Vagina (tissue), 2 donors: ENCODE measurements at regions not wholly inside any gene's neighbourhood (a gene's known extent, or its start where the extent isn't known, plus 50 kb on each side); places are given as distances from the start of the nearest gene placed in this dataset.

Experiments used
- DNase-seq, 2 donors: peaks; one replicate each; pipeline ENCODE4 v3.0.0-alpha.2; 2017; ENCODE audit errors: extremely low spot score in 2 of 2
- H3K27ac ChIP-seq: fragments of 200-600 bp; sonication (generic); one replicate; pipeline ENCODE4 v1.5.1; 2019
- H3K27me3 ChIP-seq: fragments of 200-600 bp; sonication (generic); one replicate; pipeline ENCODE4 v1.5.1; 2019
- H3K36me3 ChIP-seq, 2 donors: fragments of 200-600 bp; sonication (generic); one replicate each; pipeline ENCODE4 v1.5.1; 2017 to 2019
- H3K4me1 ChIP-seq: fragments of 200-600 bp; sonication (generic); one replicate; pipeline ENCODE4 v1.5.1; 2019
- H3K4me3 ChIP-seq, 2 donors: fragments of 200-600 bp; sonication (generic); 1 replicate in 1 of 2; 2 replicates in 1 of 2; pipeline ENCODE4 v1.5.1; 2016 to 2019
- H3K9me3 ChIP-seq: fragments of 200-600 bp; sonication (generic); one replicate; pipeline ENCODE4 v1.5.1; 2019
- CTCF ChIP-seq, 3 experiments: fragments of 450-650 bp in 2 of 3; fragments of 200-600 bp in 1 of 3; sonication (generic) in 1 of 3; IDR thresholded peaks; one replicate each; pipeline ENCODE4 v1.5.1; 2017 to 2019; ENCODE audit warnings: antibody characterized with exemption in 3 of 3, mild to moderate bottlenecking in 2 of 3, moderate library complexity in 2 of 3
- POLR2A ChIP-seq, 2 donors: fragments of 450-650 bp; IDR thresholded peaks; one replicate each; pipeline ENCODE4 v1.6.1; 2017; ENCODE audit warnings: antibody characterized with exemption in 2 of 2, mild to moderate bottlenecking in 2 of 2, moderate library complexity in 2 of 2
- POLR2AphosphoS5 ChIP-seq, 2 donors: sonication (generic); formaldehyde crosslinking; IDR thresholded peaks; one replicate each; pipeline ENCODE4 v1.9.0; 2017; ENCODE audit warnings: antibody characterized with exemption in 2 of 2, mild to moderate bottlenecking in 2 of 2, low read depth in 1 of 2; ENCODE audit not compliant: insufficient read depth in 1 of 2
- intact Hi-C: fragments of 100-400 bp; cut with DNase I; formaldehyde crosslinking; loops from one replicate; pipeline ENCODE4 v1.15.1; 2023

GRCh38 chr16:13571036-13571435, 348.9 kb upstream of the ERCC4 start:
- TF ChIP-seq POLR2AphosphoS5 (IDR thresholded peaks at IDR 0.05; ENCODE audit: insufficient read depth in 1 of 2, low read depth in 1 of 2) (no peak), CTCF (IDR thresholded peaks at IDR 0.05) (no peak), POLR2A (IDR thresholded peaks at IDR 0.05) (no peak)
- Histone ChIP-seq H3K27ac (no peak overlapping the region), H3K9me3 (no peaks in the 10 kb centered on the region), H3K4me3 (no peak overlapping the region), H3K36me3 (no peaks in the 10 kb centered on the region), H3K4me1 (no peaks in the 10 kb centered on the region), H3K27me3 (no peaks in the 10 kb centered on the region)
- DNase-seq = no peak
- intact Hi-C loops = no loop called here

GRCh38 chr16:13573903-13574302, 346.1 kb upstream of the ERCC4 start:
- TF ChIP-seq CTCF (IDR thresholded peaks at IDR 0.05) = no peak
- no peak for TF ChIP-seq POLR2AphosphoS5 (IDR thresholded peaks at IDR 0.05; ENCODE audit: insufficient read depth in 1 of 2, low read depth in 1 of 2)
- no peak for TF ChIP-seq POLR2A (IDR thresholded peaks at IDR 0.05)
- H3K27me3 ChIP-seq = no peaks in the 10 kb centered on the region
- H3K36me3 ChIP-seq = no peaks in the 10 kb centered on the region
- no peak overlapping the region for H3K27ac ChIP-seq
- H3K4me1 ChIP-seq = no peaks in the 10 kb centered on the region
- no peak overlapping the region for H3K4me3 ChIP-seq
- no peak for DNase-seq
- no peaks in the 10 kb centered on the region for H3K9me3 ChIP-seq
- intact Hi-C loops = no loop called here

- intact Hi-C loops = no loop called here
- TF ChIP-seq POLR2A (IDR thresholded peaks at IDR 0.05) (no peak), CTCF (IDR thresholded peaks at IDR 0.05) (no peak), POLR2AphosphoS5 (IDR thresholded peaks at IDR 0.05; ENCODE audit: insufficient read depth in 1 of 2, low read depth in 1 of 2) (no peak)
- DNase-seq = no peak
- Histone ChIP-seq H3K9me3 (no peaks in the 10 kb centered on the region), H3K27me3 (no peaks in the 10 kb centered on the region), H3K4me1 (no peaks in the 10 kb centered on the region), H3K4me3 (no peak overlapping the region), H3K27ac (no peak overlapping the region), H3K36me3 (no peaks in the 10 kb centered on the region)
These were observed 333.9 kb upstream of the ERCC4 start for GRCh38 chr16:13586051-13586450.

GRCh38 chr16:13587181-13587580, 332.8 kb upstream of the ERCC4 start:
- Histone ChIP-seq H3K9me3 (no peaks in the 10 kb centered on the region), H3K4me1 (no peaks in the 10 kb centered on the region), H3K27me3 (no peaks in the 10 kb centered on the region), H3K36me3 (no peaks in the 10 kb centered on the region), H3K4me3 (no peak overlapping the region), H3K27ac (no peak overlapping the region)
- intact Hi-C loops = no loop called here
- no peak for DNase-seq
- TF ChIP-seq POLR2A (IDR thresholded peaks at IDR 0.05) (no peak), POLR2AphosphoS5 (IDR thresholded peaks at IDR 0.05; ENCODE audit: insufficient read depth in 1 of 2, low read depth in 1 of 2) (no peak), CTCF (IDR thresholded peaks at IDR 0.05) (no peak)

- no peaks in the 10 kb centered on the region for H3K27me3 ChIP-seq
- intact Hi-C loops = no loop called here
- DNase-seq = no peak
These were observed 325.1 kb upstream of the ERCC4 start for GRCh38 chr16:13594823-13595222.

More at GRCh38 chr16:13594823-13595222, 325.1 kb upstream of the ERCC4 start:
- Histone ChIP-seq H3K27ac (no peak overlapping the region), H3K36me3 (no peaks in the 10 kb centered on the region), H3K9me3 (no peaks in the 10 kb centered on the region), H3K4me1 (no peaks in the 10 kb centered on the region), H3K4me3 (no peak overlapping the region)
- TF ChIP-seq CTCF (IDR thresholded peaks at IDR 0.05) = no peak
- TF ChIP-seq POLR2A (IDR thresholded peaks at IDR 0.05) = no peak
- TF ChIP-seq POLR2AphosphoS5 (IDR thresholded peaks at IDR 0.05; ENCODE audit: insufficient read depth in 1 of 2, low read depth in 1 of 2) = no peak
